Brain microvascular endothelial cell (primary cell): ENCODE measurements at regions not wholly inside any gene's neighbourhood (a gene's known extent, or its start where the extent isn't known, plus 50 kb on each side); places are given as distances from the start of the nearest gene placed in this dataset.

Experiments
- DNase-seq: peaks from one replicate; pipeline ENCODE4 v3.0.0-alpha.2; 2020
- H3K27ac ChIP-seq: fragments of 250-450 bp; sonication (Bioruptor Pico); 2 replicates; pipeline ENCODE4 v1.5.1; 2020; ENCODE audit warnings: mild to moderate bottlenecking, moderate library complexity
- H3K27me3 ChIP-seq: fragments of 250-450 bp; sonication (Bioruptor Pico); replicated peaks from 2 replicates; pipeline ENCODE4 v1.5.1; 2020; ENCODE audit warnings: mild to moderate bottlenecking
- H3K36me3 ChIP-seq: fragments of 250-450 bp; sonication (Bioruptor Pico); replicated peaks from 2 replicates; pipeline ENCODE4 v1.5.1; 2020; ENCODE audit warnings: mild to moderate bottlenecking
- H3K4me3 ChIP-seq: 2 replicates; pipeline ENCODE4 v1.5.1; 2011; ENCODE audit warnings: low read depth, mild to moderate bottlenecking, control low read depth, low read length, moderate library complexity
- in situ Hi-C: cut with HindIII; loops from 2 replicates; pipeline ENCODE4 v1.10.0; 2017; ENCODE audit warnings: low sequenced_read_pairs, low pct_ligation_motif_present
- TF ChIP-seq, protein P1 (sequence below): IDR thresholded peaks from 2 replicates; pipeline ENCODE4 v1.5.1; 2011; ENCODE audit warnings: low read depth, mild to moderate bottlenecking, moderate library complexity, low read length, control low read depth, inconsistent platforms; ENCODE audit errors: missing control alignments

DNA sequence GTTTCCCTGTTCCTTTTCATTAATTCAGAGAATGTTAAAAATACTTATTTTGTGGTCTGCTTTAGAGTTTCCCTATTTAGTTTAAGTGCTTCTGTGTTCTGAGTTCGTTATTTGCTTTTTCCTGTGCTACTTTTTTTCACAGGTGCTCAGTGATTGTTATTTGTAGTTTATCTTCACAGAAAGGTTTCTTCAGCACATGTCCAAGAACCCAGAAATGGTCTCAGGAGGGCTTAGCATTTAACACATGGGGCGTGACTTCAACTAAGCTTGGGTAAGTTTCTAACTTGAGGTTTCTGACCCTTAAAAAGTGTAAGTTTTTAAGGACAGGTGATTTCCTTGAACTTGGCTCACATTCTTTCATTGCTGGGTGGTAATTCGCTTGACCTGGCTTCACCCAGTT lies 157.3 kb downstream of the AASDHPPT start:
- Histone ChIP-seq H3K36me3 (no peaks in the 10 kb centered on the region), H3K27ac (no peak overlapping the region), H3K27me3 (no peaks in the 10 kb centered on the region), H3K4me3 (no peak overlapping the region)
- in situ Hi-C loops, result no loop called here
- TF ChIP-seq, protein P1, sequence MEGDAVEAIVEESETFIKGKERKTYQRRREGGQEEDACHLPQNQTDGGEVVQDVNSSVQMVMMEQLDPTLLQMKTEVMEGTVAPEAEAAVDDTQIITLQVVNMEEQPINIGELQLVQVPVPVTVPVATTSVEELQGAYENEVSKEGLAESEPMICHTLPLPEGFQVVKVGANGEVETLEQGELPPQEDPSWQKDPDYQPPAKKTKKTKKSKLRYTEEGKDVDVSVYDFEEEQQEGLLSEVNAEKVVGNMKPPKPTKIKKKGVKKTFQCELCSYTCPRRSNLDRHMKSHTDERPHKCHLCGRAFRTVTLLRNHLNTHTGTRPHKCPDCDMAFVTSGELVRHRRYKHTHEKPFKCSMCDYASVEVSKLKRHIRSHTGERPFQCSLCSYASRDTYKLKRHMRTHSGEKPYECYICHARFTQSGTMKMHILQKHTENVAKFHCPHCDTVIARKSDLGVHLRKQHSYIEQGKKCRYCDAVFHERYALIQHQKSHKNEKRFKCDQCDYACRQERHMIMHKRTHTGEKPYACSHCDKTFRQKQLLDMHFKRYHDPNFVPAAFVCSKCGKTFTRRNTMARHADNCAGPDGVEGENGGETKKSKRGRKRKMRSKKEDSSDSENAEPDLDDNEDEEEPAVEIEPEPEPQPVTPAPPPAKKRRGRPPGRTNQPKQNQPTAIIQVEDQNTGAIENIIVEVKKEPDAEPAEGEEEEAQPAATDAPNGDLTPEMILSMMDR, result no peak
- DNase-seq, result no peak

DNA sequence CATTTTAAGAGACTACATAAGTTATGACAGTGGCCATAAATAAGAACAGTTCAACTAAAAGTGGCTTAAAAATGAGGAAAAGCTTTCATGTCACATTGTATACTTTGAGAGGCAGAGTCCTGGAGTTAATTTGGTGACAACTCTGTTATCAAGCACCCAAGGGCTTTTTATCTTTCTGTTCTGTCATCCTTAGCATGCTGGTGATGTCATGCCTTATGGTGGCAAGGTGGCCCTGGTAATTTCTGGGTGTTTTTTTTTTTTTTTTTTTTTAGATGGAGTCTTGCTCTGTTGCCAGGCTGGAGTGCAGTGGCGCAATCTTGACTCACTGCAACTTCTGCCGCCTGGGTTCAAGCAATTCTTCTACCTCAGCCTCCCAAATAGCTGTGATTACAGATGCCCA lies 158.8 kb downstream of the AASDHPPT start:
- no peaks in the 10 kb centered on the region for H3K36me3 ChIP-seq
- no peak for DNase-seq
- no peak overlapping the region for H3K4me3 ChIP-seq
- TF ChIP-seq, protein P1, result no peak
- in situ Hi-C loops, result no loop called here
- H3K27ac ChIP-seq, result no peak overlapping the region
- no peaks in the 10 kb centered on the region for H3K27me3 ChIP-seq

DNA sequence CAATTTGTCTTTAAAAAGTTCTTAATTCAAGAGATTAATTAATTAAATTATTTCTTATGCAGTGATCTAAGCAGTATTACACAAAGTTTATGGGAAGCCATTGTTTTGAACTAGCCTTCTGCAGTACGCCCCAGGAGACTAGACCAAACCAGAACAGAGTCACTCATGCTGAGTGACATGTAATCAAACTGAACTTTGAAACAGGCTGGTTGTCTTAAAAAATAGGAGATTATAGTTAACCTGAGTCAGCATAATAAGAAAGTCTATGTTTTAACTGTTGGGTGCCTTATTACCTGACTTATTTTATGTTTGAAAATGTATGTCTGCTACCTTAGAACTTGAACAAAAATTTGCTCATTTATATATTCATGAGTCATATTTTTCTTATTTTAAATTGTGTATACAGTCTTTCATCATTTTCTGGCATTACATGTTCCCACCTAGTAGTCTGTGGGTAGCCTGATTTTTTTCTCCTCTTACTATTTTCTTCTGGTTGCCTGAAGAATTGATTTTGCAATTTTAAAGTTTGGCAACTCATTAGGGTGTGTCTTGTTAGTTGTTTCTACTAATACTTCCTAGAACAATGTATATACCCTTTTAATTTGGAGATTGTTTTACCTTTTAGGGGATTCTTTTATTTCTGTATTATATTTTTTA lies 161.4 kb downstream of the AASDHPPT start:
- in situ Hi-C loops, result no loop called here
- Histone ChIP-seq H3K36me3 (no peaks in the 10 kb centered on the region), H3K27me3 (no peaks in the 10 kb centered on the region), H3K27ac (no peak overlapping the region), H3K4me3 (no peak overlapping the region)
- DNase-seq, result no peak
- TF ChIP-seq, protein P1, result no peak

DNA sequence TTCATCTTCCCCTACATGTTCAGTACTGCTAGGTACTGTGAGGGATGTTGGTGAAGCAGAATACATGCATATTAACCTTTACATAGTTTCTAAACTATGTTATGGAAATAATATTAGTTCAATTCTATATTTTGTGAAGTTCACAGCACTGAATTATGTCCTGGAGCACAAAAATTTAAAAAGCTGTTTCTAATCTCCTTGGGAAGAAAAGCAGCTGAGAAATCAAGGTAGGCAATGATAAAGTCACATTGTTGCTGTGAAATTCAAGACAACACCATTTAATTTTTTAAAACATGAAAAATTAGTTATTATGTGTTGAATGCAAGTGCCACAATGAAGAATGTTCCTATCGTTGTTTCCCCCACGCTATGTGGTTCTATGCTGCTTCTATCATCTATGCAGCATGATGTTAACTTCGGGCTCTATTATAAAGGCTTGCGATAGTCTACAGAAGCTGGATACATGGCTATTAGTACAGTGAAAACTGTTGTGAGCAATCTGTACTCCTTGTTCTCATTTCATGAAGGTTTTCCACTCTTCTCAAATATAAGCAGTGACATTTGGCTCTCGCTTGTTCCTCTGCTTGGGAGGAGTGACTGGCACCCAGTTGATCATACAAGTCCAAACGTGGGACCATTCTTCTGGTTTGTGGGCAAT lies 164.3 kb downstream of the AASDHPPT start:
- no peak overlapping the region for H3K4me3 ChIP-seq
- no peaks in the 10 kb centered on the region for H3K36me3 ChIP-seq
- TF ChIP-seq, protein P1, result no peak
- DNase-seq, result no peak
- no peak overlapping the region for H3K27ac ChIP-seq
- in situ Hi-C loops, result no loop called here
- H3K27me3 ChIP-seq, result no peaks in the 10 kb centered on the region

DNA sequence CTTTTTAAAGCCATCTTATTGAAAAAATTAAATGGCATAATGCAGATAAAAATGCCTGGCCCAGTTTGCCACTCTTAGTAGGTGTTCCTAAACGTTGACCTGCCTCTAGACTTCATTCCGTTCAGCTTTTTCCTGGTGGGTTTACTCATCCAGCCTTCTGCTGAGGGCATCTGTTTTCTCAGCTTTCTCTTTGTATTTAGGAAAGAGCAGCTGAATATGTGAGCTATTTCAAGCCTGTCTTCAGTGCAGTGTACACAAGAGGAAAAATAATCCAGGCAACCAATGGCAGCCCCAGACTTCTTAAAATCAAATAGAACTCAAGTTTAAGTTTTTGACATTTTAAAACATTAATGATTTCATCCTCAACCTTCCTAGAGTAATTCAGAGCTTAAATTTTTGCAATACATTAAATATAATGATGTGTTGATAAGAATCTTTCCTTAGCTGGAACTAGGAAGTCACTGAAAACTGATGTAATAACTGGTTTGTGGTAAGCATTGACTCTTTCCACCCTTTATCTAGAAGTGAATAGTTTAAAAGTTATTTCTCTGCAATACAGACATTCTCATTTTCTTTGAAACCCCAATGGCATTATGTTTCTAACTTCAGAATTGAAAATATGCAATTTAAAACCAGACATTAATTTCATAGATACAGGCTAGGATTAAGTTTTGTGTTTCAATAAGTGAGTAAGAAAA lies 165.4 kb downstream of the AASDHPPT start:
- DNase-seq, result peak; percentile 16
- H3K4me3 ChIP-seq, result no peak overlapping the region
- peak overlapping the region; percentile 23 for H3K27ac ChIP-seq
- no peaks in the 10 kb centered on the region for H3K36me3 ChIP-seq
- H3K27me3 ChIP-seq, result no peaks in the 10 kb centered on the region
- TF ChIP-seq, protein P1, result no peak
- in situ Hi-C loops, result no loop called here
